ENCODE measurements at regions not wholly inside any gene's neighbourhood (a gene's known extent, or its start where the extent isn't known, plus 50 kb on each side); places are given as distances from the start of the nearest gene placed in this dataset.
"Not testable (repeated sequence)": the region's sequence is repeated elsewhere in the genome, so short reads cannot be mapped to it uniquely, and the experiment has no call there.

GRCh38 chrX:41003506-41004270 is 81.6 kb upstream of the USP9X start:
- no peak for DNase-seq (ENCODE audit: low spot score)

- no peak for DNase-seq (ENCODE audit: low spot score)
These were observed 79.7 kb upstream of the USP9X start for GRCh38 chrX:41005445-41005992.

GRCh38 chrX:41009850-41010846 is 75.1 kb upstream of the USP9X start:
- peak; percentile 90 for DNase-seq (ENCODE audit: low spot score)

- no peak for DNase-seq (ENCODE audit: low spot score)
These were observed 70.4 kb upstream of the USP9X start for GRCh38 chrX:41014776-41015360.

- not testable (repeated sequence) for DNase-seq (ENCODE audit: low spot score)
These were observed 67.5 kb upstream of the USP9X start for GRCh38 chrX:41017785-41018184.

GRCh38 chrX:41018391-41019040 is 66.7 kb upstream of the USP9X start:
- DNase-seq (ENCODE audit: low spot score), result not testable (repeated sequence)

- DNase-seq (ENCODE audit: low spot score), result no peak
These were observed 66.2 kb upstream of the USP9X start for GRCh38 chrX:41019041-41019392.

- no peak for DNase-seq (ENCODE audit: low spot score)
These were observed 62.7 kb upstream of the USP9X start for GRCh38 chrX:41022566-41022965.

- DNase-seq (ENCODE audit: low spot score), result no peak
These were observed 62.1 kb upstream of the USP9X start for GRCh38 chrX:41023098-41023497.

- DNase-seq (ENCODE audit: low spot score), result not testable (repeated sequence)
These were observed 60.9 kb upstream of the USP9X start for GRCh38 chrX:41024335-41024734.

GRCh38 chrX:41024755-41025154 is 60.5 kb upstream of the USP9X start:
- DNase-seq (ENCODE audit: low spot score), result no peak

- no peak for DNase-seq (ENCODE audit: low spot score)
These were observed 59.1 kb upstream of the USP9X start for GRCh38 chrX:41025926-41026701.

GRCh38 chrX:41026702-41027078 is 58.6 kb upstream of the USP9X start:
- DNase-seq (ENCODE audit: low spot score), result no peak

- no peak for DNase-seq (ENCODE audit: low spot score)
These were observed 55.9 kb upstream of the USP9X start for GRCh38 chrX:41029332-41029731.

- DNase-seq (ENCODE audit: low spot score), result no peak
These were observed 53.8 kb upstream of the USP9X start for GRCh38 chrX:41031256-41031967.

GRCh38 chrX:41033299-41033698 is 51.9 kb upstream of the USP9X start:
- no peak for DNase-seq (ENCODE audit: low spot score)

GRCh38 chrX:41034902-41035301 is 50.3 kb upstream of the USP9X start:
- DNase-seq (ENCODE audit: low spot score), result not testable (repeated sequence)
